GM18502 (cell line): ENCODE measurements at regions not wholly inside any gene's neighbourhood (a gene's known extent, or its start where the extent isn't known, plus 50 kb on each side); places are given as distances from the start of the nearest gene placed in this dataset.
A peak's percentile ranks its signal among the peaks of the same experiment; 100 is the strongest.

Experiments used
- ATAC-seq: cut with Tn5 transposase; IDR thresholded peaks from one replicate; pipeline ENCODE4 v1.9.1; 2021; ENCODE audit warnings: mild to moderate bottlenecking; ENCODE audit not compliant: unreplicated experiment, poor library complexity

DNA sequence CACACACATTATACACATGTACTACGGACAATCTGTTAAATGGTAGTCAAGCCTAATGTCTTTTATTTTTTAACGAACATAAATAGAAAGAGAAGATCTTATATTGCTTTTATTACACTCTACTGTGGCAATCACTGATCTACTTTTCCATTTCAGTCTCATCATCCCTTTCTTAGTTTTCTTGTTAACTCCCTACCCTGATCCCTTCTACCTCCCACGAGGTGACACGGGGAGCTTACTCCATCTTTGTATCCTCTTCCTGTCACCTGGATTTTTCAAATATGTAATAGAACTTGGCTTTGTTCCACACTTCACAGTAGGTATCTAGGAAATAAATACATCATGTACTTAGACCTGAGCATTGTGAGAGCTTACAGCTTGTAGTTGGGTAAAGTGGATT is 211.0 kb downstream of the PIK3R1 start:
- ATAC-seq: no peak

DNA sequence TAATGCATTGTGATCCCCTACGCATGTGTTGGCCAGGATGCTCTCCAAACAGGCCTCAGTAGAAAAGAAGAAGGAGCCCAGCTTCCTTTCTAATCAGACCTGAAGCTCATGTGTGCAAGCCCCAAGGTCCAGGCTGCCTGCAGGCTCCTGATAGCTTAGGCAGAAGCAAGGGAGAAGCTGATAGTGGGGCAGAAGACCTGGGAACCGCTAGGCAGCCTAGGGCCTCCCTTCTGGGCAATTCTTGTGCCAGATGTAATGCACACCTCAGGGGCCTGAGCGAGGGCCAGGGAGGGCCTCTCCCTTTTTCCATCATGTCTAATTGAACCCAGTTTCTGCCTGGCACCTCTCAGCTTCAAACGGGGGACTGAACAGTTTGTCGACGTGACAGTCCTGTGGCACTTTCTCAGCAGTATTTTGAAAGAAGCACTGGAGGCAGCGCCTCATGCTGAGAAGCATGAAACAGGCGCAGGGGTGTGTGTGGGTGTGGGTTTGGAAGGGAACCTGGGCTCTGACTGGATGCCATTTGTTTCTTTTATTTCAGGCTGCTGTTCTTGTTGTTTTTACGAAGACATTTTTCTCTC is 212.8 kb downstream of the PIK3R1 start:
- ATAC-seq: no peak

DNA sequence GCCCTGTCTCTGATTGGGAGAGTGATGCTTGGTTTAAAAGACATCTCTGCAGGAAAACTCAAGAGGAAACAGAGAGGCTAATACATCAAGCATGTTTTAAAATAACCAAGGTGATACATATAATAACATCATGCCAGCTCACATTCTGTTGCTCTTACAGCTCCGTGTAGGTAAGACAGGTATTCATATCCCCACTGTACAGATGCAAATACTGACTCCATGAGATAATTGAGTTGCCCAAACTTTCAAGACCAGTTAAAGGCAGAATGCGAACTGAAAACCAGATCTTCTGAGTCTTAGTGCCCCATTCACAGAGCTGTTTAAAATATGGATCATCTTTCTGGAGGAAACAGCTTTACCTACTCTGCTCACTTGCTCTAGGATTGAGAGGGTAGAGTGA is 214.0 kb downstream of the PIK3R1 start:
- ATAC-seq: no peak

DNA sequence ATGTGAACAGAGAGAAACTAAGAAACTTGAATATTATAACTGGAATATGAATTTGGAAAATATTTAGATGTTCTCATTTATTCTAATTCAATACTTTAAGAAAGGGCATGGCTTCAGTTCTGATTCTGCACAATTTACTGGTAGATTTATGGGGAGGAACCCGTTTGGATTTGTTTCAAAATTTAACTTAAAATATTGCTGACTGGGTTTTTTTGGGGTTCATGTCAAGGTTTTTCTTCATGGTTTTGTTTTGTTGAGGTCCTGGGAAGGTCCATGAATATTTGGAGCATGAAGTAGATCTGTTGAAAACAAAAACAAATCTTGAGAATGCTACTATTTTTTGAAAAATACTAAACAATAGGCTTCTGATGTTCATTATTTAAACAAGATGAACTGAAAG is 214.7 kb downstream of the PIK3R1 start:
- no peak for ATAC-seq

DNA sequence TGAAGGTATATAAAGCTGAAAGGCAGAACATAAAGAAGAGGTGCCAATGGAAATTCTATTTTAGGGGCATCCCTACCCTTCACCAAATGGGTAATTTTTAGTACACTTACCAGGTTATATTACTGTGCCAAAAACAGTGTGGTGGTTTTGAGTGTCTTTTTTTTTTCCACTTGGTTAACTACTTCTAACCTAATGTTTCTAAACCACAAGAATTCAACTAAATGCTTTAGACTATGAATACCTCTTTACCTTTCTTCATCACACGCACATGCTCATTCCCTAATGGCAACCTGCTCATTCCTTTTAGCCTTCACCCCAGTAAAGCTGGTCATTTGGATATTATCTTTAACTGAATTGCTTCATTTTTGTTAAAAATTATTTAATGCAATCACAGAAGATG is 215.6 kb downstream of the PIK3R1 start:
- ATAC-seq: no peak

DNA sequence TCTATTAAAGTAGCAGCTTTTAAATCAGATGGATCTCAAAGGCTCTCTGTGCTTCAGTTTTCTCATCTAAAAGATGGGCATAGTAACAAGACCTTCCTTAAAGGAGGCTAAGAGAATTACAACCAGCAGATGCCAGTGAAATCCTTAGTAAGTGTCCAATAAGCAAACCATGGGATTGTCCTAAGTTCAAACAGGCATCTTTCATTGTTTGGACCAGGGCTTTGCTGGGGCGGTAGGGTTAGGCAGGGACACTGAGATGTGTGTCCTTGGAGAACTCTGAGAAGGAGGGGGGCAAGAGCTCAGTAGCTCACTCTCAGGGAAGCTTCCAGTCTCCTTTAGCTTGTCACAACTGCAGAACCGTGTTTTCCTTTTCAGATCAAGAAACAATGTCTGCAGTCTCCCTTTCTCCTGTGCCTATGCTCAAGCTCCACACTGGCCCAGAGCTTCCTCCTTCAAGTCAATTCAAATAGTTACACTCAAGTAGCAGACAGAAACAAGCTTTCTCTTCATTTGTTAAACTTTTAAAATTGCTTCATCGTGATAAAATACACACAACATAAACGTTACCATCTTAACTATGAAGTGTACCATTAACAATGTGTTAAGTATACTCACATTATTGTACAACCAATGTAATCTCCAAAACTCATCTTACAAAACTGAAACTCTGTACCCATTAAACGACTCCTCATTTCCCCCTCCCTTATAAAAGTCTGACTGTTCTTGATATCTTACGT is 216.2 kb downstream of the PIK3R1 start:
- no peak for ATAC-seq

DNA sequence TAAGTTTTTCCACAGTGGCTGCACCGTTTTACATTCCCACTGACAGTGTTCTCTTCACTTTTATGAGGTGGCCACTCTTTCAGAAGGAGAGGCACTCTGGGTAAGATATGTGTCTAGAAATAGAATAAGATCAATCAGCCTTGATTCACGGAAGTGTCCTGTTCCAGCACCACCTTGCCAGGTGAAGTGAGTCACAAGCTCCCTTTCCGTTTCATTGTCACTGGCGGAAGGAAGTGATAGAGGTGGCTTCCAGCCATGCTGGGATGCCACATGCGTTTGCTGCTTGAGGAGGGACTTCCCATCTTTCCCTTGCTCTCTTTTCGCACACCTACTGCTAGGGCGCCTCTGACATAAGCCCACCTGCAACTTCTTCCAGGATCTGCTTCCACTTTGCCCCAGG is 217.1 kb downstream of the PIK3R1 start:
- no peak for ATAC-seq

DNA sequence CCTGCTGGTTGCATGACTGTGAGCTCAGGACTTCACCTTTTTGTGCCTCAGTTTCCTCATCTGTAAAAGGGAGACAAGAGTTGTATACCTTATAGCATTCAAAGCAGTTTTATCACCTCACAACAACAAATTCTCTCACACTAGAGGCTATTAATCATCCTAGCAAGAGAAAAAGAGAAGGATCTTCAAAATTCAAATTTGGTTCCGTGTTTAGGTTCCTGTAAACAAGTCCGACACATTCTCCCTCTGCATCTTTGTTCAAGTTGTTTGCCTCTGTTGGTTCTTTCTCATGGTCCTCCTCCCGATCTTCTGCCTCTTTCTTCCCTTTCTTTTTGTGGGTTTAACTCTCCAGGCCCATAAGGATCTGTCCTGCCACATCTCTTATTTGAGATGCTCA is 218.0 kb downstream of the PIK3R1 start:
- no peak for ATAC-seq

DNA sequence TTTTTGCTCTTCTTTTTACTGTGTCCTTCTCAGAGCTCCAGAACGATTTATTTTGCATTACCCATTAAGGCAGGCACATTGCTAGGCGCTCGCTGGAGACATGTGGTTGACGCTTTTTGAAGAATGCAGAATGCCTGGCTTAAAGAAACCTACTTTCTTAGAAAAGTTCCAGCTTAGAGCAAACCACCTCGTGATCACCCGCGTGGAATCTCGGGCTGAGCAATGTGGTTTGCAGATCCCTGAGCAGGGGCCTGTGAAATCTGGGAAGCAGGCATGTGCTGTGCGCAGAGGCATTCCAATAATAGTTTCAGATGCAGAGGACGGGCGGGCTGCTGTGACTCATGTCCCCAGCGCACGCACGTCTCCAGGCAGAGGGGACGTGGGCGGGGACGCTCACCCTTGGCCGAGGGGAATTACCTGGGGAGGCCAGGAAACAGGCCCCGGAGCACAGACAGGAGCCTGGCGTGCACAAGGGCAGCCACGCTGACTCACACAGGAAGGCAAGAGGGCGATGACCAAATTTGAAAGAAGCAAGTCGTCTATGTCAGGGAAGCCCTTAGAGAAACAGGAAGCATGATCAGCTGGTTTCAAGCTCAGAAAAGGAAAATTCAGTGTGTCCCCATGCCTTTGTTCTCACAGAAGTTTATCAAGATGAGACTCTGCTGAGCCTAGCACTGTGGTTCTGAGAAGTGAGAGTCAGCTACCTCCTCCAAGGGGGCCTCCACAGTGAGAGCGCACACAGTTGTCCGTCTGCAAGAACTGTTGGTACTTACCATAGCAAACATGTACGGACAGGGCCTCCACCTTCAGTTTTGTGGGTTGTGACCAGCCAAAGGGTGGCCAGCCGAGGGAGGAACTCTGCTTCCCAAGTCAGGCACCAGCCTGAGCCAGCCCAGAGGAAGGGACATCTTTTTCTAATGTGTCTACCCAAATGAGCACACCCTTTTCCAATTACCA is 218.6 kb downstream of the PIK3R1 start:
- ATAC-seq: peak; percentile 95

DNA sequence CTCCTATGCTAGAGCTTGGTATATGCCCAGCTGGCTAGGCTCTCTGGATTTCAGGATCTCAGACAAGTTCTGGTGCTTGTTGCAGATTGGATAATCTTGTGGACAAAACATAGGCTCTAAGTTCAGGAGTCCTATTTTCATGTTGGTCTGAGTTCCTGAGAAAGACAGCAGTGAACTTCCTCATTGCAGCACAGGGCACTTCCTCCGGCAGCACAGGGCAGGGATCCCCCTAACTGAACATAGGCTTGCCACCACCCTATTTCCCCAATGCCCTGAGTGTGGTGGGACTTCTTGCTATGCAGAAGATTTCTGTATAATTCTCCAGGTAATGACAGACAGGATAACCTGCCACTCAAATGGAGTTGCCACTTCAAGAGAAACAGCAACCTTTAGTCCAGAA is 220.1 kb downstream of the PIK3R1 start:
- ATAC-seq: no peak

DNA sequence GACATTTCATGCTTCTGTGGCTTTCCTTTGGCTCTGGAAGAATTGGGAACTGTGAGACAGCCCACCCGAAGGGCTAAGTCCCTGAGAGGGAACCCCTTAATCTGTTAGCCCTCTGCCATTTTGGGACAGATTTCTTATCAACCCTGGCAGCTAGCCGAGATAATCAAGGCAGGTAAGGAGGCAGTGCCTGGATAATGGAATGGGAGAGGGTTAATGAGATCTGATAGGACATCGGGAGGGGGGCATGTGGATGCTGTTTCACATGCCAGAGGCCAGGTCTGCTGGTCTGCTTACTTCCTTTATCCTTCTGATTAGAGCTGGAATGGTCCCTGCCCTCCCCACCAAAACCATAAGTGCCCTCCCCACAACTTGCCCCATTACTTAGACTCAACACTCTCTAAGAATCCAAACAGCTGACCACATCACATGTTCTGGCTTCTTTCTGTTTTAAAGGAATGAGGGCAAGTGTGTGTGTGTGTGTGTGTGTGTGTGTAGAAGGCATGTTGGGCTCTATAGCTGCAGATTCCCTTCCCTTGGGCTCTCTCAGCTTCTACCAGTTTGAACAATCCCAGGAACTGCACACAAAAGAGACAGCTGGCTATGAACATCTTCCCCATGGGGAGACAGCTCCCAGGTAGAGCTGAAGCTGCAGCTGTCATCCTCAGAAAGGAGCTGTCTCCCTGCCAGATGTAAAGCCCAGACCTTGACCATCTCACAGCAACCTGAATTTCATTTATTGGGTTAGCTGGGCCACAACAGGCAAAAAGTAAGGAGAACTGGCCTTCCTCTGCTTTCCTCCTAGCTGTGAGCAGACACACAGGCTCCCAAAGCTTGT is 221.3 kb downstream of the PIK3R1 start:
- no peak for ATAC-seq

DNA sequence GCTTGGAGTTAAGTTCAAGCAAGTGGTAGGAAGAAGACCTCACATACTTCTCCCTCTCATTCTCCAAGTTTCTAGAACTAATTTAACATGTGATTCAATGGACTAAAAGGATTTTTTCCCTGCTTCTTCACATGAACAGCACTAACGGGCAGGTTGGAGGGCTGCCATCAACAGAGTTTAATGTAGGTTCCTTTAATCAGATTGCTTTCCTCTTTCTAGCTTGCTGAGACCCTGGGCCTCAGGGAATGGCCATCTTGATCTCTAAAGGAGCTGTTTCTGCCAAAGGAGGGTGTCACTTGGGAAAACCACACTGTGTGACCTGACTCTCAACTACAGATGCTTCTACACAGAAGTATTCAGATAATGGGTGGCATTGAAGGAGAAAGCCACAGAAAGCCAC is 223.3 kb downstream of the PIK3R1 start:
- ATAC-seq: no peak

DNA sequence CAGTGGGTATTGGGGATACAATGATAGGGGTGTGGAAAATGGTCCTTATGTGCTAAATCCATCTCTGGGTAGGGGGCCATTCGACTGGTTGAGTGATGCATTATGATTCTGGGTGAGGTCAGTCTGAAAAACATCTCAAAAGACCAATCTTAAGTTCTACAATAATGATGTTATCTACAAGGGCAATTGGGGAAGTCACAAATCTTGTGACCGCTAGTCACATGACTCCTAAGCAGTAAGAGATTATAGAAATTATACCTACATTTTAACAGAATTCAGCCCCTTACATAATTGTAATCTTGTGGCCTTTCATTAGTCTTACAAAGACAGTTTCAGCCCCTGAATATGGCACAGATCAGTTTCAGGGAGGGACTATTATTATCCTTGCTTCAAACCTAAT is 224.7 kb downstream of the PIK3R1 start:
- ATAC-seq: no peak

DNA sequence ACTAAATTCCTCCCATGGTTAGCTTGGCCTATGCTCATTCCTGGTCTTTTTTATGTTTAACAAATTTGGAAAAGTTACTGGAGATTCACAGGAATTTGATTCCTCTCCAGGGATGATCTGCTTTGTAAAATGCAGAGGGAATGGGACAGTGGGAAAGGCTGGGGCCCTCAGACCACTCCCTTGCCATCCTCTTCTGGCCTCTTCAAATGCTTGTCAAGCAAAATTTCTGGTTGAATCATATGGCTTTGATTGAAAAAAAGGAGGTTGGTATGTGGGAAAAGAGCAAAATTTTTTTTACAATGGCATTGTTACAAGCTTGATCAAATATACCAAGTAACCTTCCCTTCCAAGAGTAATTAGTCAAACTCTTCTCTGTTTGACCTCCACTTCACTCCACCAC is 225.1 kb downstream of the PIK3R1 start:
- ATAC-seq: no peak

DNA sequence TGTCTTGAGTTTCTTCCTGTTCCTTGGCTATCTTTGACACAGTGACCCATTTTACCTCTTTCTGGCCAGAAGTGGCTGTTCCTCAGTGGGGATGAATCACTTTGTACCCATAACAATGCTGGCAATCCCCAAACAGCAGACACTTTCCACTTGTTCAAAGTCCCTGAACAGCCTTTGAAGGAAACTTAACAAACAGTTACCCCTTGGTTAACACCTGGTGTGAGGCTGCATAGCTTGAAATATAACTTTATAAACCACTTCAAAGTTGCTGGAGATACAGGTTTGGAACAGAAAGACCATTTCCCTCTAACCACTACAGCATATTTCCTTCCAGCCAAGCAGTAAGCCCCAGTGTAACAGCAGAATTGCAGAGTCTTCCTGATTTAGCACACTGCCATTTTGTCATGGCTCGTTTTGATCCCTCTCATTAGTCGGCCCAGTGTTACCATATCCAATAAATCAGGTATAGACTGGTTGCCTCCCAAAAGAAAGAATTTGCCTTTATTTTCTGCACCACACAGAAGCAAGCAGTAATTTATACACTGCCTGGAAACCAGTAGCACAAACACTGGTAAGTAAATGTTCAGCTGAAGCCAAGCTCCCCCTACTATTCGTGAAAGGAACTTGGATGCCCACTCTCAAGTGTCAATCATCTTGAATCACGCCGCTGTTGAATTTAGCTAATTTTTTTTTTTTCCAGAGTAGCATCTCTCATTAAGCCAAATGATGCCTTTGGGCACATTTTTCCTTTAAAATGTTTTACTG is 225.9 kb downstream of the PIK3R1 start:
- ATAC-seq: no peak

DNA sequence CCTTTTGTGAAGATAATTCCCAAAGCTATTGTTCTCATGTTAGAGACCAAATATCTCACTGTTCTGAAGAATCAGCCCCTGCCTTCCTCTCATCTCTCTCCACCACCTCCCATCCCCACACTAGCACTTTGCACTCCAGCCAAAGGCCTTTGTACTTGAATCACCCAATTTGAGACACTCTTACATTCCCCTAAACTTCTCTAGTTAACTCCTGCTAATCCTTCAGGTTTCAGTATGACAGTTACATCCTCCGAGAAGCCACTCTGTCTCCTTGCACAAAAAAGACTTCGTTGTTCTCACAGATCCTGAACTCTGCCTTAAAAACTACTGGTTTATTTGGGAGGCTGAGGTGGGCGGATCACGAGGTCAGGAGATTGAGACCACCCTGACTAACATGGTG is 227.5 kb downstream of the PIK3R1 start:
- no peak for ATAC-seq

DNA sequence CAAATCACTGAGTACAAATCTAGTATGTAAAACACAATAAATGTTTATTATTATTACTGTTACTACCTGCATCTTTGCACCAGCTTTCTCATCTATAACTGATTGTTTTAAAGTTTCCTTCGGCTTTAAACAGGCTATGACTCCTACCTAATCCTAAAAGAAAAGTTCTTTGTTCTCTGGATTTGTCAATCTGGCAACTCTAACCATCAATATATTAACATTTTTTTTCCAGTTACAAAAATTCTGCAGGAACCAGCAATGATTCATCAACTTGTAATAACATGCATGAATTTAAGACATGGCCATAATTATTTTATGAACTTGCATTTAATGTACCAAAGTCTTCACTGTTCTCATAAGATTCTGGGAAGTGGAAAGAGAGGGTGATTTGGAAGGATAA is 228.5 kb downstream of the PIK3R1 start:
- no peak for ATAC-seq

DNA sequence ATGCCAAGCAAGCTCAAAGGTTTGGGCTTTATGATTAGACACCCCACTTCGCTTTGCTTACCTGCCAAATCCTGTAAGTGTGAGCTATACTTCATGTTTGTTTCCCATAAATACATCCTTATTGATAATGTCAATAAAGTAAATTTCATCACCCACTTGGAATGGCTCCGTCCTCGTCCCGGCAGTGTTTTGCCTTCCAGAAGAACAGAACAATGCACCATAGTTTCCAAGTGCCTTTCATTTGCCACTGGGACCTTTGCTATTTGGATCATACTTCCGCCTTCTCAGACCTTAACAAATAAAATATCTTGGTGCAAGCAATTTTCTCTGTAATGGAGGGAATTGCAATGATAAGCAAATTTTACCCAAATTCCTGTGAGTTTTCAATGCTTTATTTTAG is 229.3 kb downstream of the PIK3R1 start:
- no peak for ATAC-seq

DNA sequence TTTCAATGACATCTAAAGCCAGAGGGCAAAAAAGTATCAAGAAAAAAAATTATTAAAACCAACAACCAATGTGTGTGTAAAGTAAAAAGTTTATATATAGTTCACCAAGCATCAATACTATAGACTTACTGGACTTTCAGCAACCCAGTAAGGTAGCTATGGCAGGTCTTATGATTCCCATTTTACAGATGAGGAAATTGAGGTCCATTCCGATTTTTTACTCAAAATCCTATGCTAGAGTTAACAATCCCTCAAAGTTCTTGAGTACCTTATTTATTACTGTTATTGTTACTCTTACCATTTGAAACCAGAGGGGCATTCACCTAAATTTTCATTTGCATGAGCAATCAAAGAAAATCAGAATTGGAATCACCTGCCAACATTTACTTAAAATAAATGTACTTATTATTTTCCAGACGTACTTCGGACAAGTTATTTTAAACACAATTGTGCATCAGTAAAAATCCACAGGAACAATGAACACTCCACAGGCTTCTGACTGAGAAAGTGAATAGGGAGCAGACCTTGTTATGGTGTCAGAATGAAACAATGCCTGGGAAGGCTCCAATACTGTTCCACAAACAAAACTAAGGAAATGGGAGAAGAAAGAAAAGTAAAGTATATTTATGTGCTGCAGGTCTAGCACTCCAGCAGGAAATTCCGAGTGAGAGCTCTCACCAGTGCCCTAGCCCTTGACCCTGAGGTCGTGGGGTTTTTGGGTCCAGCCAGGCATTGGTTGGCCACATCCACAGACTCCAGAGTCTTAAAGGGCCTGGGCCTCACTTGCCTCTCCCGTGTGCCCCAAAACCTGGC is 229.9 kb downstream of the PIK3R1 start:
- ATAC-seq: no peak
